Glutamatergic neuron (in vitro differentiated cells): ENCODE measurements at regions not wholly inside any gene's neighbourhood (a gene's known extent, or its start where the extent isn't known, plus 50 kb on each side); places are given as distances from the start of the nearest gene placed in this dataset.

ENCODE experiments used
- DNase-seq: peaks from one replicate; pipeline ENCODE4 v3.0.0; 2022
- H3K27ac Mint-ChIP-seq: one replicate; pipeline ENCODE4 v1.8.0; 2020; ENCODE audit warnings: mild to moderate bottlenecking, mixed read lengths, inconsistent platforms; ENCODE audit not compliant: unreplicated experiment
- H3K27me3 Mint-ChIP-seq: one replicate; pipeline ENCODE4 v1.8.0; 2020; ENCODE audit warnings: mild to moderate bottlenecking, moderate library complexity, mixed read lengths, inconsistent platforms; ENCODE audit not compliant: unreplicated experiment
- H3K36me3 Mint-ChIP-seq: one replicate; pipeline ENCODE4 v1.8.0; 2020; ENCODE audit warnings: mild to moderate bottlenecking, mixed read lengths, inconsistent platforms; ENCODE audit not compliant: unreplicated experiment
- H3K4me1 Mint-ChIP-seq: one replicate; pipeline ENCODE4 v1.8.0; 2020; ENCODE audit warnings: mild to moderate bottlenecking, low read depth, mixed read lengths, inconsistent platforms; ENCODE audit not compliant: unreplicated experiment
- H3K4me3 Mint-ChIP-seq: one replicate; pipeline ENCODE4 v1.8.0; 2020; ENCODE audit warnings: mild to moderate bottlenecking, mixed read lengths, inconsistent platforms; ENCODE audit not compliant: unreplicated experiment
- H3K9me3 Mint-ChIP-seq: one replicate; pipeline ENCODE4 v1.8.0; 2020; ENCODE audit warnings: mild to moderate bottlenecking, moderate library complexity, mixed read lengths, inconsistent platforms; ENCODE audit not compliant: unreplicated experiment
- TF ChIP-seq, protein P1 (sequence below): fragments of 200-600 bp; sonication (generic); IDR thresholded peaks from one replicate; pipeline ENCODE4 v1.5.0; 2021; ENCODE audit not compliant: partially characterized antibody, unreplicated experiment

DNA sequence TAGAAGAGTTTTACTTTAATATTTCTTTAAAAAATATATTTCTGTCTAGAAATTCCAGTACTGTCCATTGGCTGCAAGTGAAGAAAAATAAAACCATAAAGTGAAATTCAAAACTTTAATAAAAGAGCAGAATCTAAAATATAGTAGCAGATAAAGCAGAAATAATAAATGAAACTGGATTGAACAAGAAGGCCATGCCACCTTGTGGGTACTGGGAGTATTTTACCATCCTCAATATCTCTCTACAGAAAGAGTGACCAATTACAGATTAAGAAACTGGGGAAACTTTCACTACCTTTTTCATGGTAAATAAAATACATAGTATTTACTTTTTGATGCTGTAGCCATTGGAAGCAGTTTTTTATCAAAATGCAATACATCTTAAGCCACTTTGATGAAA is 220.5 kb downstream of the BCAT1 start:
- no peak overlapping the region for H3K27ac Mint-ChIP-seq
- no peaks in the 10 kb centered on the region for H3K9me3 Mint-ChIP-seq
- H3K27me3 Mint-ChIP-seq: no peaks in the 10 kb centered on the region
- no peak overlapping the region for H3K4me3 Mint-ChIP-seq
- H3K36me3 Mint-ChIP-seq: no peaks in the 10 kb centered on the region
- H3K4me1 Mint-ChIP-seq: no peaks in the 10 kb centered on the region
- no peak for DNase-seq
- TF ChIP-seq, protein P1, sequence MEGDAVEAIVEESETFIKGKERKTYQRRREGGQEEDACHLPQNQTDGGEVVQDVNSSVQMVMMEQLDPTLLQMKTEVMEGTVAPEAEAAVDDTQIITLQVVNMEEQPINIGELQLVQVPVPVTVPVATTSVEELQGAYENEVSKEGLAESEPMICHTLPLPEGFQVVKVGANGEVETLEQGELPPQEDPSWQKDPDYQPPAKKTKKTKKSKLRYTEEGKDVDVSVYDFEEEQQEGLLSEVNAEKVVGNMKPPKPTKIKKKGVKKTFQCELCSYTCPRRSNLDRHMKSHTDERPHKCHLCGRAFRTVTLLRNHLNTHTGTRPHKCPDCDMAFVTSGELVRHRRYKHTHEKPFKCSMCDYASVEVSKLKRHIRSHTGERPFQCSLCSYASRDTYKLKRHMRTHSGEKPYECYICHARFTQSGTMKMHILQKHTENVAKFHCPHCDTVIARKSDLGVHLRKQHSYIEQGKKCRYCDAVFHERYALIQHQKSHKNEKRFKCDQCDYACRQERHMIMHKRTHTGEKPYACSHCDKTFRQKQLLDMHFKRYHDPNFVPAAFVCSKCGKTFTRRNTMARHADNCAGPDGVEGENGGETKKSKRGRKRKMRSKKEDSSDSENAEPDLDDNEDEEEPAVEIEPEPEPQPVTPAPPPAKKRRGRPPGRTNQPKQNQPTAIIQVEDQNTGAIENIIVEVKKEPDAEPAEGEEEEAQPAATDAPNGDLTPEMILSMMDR: peak; percentile 64

DNA sequence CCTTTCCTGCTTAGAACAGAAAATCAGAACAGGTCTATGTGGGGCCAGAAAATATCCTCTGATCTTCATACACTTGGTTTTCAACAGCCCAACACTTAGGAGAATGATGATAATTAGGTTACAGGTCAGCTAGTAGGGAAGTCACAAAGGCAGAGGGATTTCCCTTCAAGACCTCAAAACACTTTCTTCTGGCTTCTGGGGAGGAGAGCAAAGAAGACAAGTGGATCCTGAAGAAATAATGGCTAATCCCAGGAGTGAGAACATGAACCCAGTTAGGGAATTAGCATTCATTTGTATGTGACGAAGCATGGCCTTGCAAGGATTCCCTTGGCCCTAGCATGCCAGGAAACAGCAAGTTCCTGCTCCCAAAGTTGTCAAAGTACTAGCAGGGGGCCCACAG is 223.3 kb downstream of the BCAT1 start:
- H3K27me3 Mint-ChIP-seq: no peaks in the 10 kb centered on the region
- no peaks in the 10 kb centered on the region for H3K9me3 Mint-ChIP-seq
- no peak overlapping the region for H3K27ac Mint-ChIP-seq
- H3K4me3 Mint-ChIP-seq: no peak overlapping the region
- no peak for DNase-seq
- H3K36me3 Mint-ChIP-seq: no peaks in the 10 kb centered on the region
- no peaks in the 10 kb centered on the region for H3K4me1 Mint-ChIP-seq
- TF ChIP-seq, protein P1: no peak

DNA sequence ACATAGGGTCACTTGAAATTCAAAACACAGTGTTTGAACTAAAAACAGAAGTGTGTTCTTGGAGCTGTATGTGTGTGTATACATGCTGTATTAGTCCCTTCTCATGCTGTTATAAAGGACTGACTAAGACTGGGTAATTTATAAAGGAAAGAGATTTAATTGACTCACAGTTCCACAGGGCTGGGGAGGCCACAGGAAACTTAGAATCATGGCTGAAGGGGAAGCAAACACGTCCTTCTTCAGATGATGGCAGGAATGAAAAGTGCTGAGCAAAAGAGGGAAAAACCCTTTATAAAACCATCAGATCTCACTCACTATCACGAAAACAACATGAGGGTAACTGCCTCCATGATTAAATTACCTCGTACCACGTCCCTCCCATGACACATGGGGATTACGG is 224.1 kb downstream of the BCAT1 start:
- Mint-ChIP-seq H3K27ac (no peak overlapping the region), H3K4me3 (no peak overlapping the region), H3K36me3 (no peaks in the 10 kb centered on the region), H3K27me3 (no peaks in the 10 kb centered on the region), H3K4me1 (no peaks in the 10 kb centered on the region), H3K9me3 (no peaks in the 10 kb centered on the region)
- DNase-seq: no peak
- TF ChIP-seq, protein P1: no peak

DNA sequence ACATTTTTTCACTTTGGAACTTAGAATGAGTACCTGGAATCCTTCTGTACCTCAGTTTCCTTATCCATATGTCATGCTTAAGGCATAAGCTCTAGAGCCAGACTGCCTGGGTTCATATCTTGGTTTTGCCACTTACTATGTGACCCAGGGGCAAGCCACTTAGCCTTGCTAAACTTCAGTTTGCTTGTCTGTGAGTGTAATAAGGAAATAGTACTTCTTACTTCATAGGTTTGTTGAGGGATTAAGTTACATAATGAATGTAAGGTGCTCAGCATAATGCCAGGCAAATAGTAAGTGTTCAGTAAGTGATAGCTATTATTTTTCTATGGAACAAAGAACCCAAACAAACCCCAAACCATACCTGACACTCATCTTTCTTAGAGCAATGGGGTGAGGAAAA is 225.1 kb downstream of the BCAT1 start:
- Mint-ChIP-seq H3K4me3 (no peak overlapping the region), H3K27me3 (no peaks in the 10 kb centered on the region), H3K36me3 (no peaks in the 10 kb centered on the region), H3K9me3 (no peaks in the 10 kb centered on the region), H3K4me1 (no peaks in the 10 kb centered on the region), H3K27ac (no peak overlapping the region)
- DNase-seq: no peak
- TF ChIP-seq, protein P1: no peak

DNA sequence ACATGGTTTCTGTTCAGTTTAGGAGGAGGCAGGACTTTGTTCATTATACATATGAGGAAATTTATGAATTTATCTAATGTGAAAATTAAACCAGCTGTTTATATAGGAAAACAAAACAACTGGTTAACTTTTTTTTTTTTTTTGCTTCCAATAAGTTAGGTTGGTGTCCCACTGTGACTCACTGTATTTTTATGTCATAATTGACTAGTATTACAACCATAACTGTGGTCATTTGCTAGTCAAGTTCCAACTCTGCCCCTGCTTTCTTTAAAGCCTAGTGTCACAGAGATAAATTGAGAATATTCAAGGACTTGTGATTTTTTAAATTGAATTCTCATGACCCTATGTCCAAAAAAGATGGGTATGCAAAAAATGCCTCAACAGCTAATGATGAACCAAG is 227.7 kb downstream of the BCAT1 start:
- Mint-ChIP-seq H3K4me1 (no peaks in the 10 kb centered on the region), H3K9me3 (no peaks in the 10 kb centered on the region), H3K4me3 (no peak overlapping the region), H3K27me3 (no peaks in the 10 kb centered on the region), H3K27ac (no peak overlapping the region), H3K36me3 (no peaks in the 10 kb centered on the region)
- DNase-seq: no peak
- TF ChIP-seq, protein P1: no peak
